K562 (cell line): ENCODE measurements at regions not wholly inside any gene's neighbourhood (a gene's known extent, or its start where the extent isn't known, plus 50 kb on each side); places are given as distances from the start of the nearest gene placed in this dataset.

ENCODE experiments used
- ATAC-seq: fragments of 200-7000 bp; cut with Tn5 transposase; 3 replicates; pipeline ENCODE4 v1.9.1; 2020; ENCODE audit warnings: moderate library complexity
- BruUV-seq: library from RNA; stranded (reverse); fragments of 400-500 nt; replicated peaks from 2 replicates; lab custom pipeline; 2021; lab: Mats Ljungman, UMichigan
- CTCF ChIA-PET: fragments of 300-600 bp; formaldehyde crosslinking; extraction: SDS; loops from one replicate; lab custom pipeline; 2021; ENCODE audit warnings: low intra/inter-chr PET ratio; lab: Yijun Ruan, JAX
- POLR2A ChIA-PET: fragments of 300-600, 350-650 bp; sonication (Branson Sonifier 250); formaldehyde crosslinking; extraction: SDS; loops from one replicate; lab custom pipeline; 2021; ENCODE audit warnings: antibody characterized with exemption, inconsistent platforms; lab: Yijun Ruan, JAX
- DNase-seq, 4 experiments: peaks; one replicate each; pipeline versions ENCODE4 v3.0.0 to v3.0.0-alpha.2; 2011 to 2018; ENCODE audit warnings: low spot score in 3 of 4, mixed read lengths in 3 of 4; ENCODE audit errors: extremely low read depth in 1 of 4
- FAIRE-seq: peaks from 2 replicates; lab custom pipeline; 2011; peaks lifted over from hg19 to GRCh38; lab: Jason Lieb, UNC
- H2AFZ ChIP-seq: 2 replicates; pipeline ENCODE4 v1.6.0; 2011; ENCODE audit warnings: low read depth, low read length, control low read depth, inconsistent platforms
- H3K27ac ChIP-seq: fragments of 200-600 bp; 3 replicates; pipeline ENCODE4 v1.8.0; 2011; ENCODE audit warnings: low read depth, mild to moderate bottlenecking, control low read depth, inconsistent platforms, low read length, moderate library complexity, mixed read lengths; ENCODE audit errors: extremely low read depth
- H3K27me3 ChIP-seq, 2 experiments: fragments of 300-600 bp in 1 of 2; 2 replicates in 1 of 2; 3 replicates in 1 of 2; pipeline versions ENCODE4 v1.6.0 to v1.8.0; 2011; ENCODE audit warnings: inconsistent platforms in 2 of 2, low read length in 2 of 2, mild to moderate bottlenecking in 1 of 2, mixed read lengths in 1 of 2, moderate library complexity in 1 of 2; ENCODE audit not compliant: control insufficient read depth in 2 of 2, insufficient read depth in 2 of 2
- H3K36me3 ChIP-seq: fragments of 300-600 bp; 3 replicates; pipeline ENCODE4 v1.8.0; 2011; ENCODE audit warnings: mild to moderate bottlenecking, low read length, inconsistent platforms; ENCODE audit not compliant: control insufficient read depth, insufficient read depth
- H3K4me1 ChIP-seq, 2 experiments: fragments of 200-600 bp in 1 of 2; replicated peaks in 1 of 2; 2 replicates in 1 of 2; 3 replicates in 1 of 2; pipeline versions ENCODE4 v1.5.1 to v1.8.0; 2011; ENCODE audit warnings: inconsistent platforms in 2 of 2, low read length in 2 of 2, mild to moderate bottlenecking in 1 of 2, mixed read lengths in 1 of 2, moderate library complexity in 1 of 2; ENCODE audit not compliant: control insufficient read depth in 2 of 2, insufficient read depth in 2 of 2
- H3K4me2 ChIP-seq: 2 replicates; pipeline ENCODE4 v1.6.1; 2011; ENCODE audit warnings: low read length, control low read depth, inconsistent platforms, mixed read lengths; ENCODE audit not compliant: insufficient read depth
- H3K4me3 ChIP-seq: fragments of 200-600 bp; sonication (generic), shearing (Covaris generic); 2 replicates; pipeline ENCODE4 v1.5.1; 2016; ENCODE audit warnings: control low read depth, inconsistent platforms
- H3K79me2 ChIP-seq: fragments of 200-600 bp; 3 replicates; pipeline ENCODE4 v1.8.0; 2011; ENCODE audit warnings: low read length, inconsistent platforms; ENCODE audit not compliant: control insufficient read depth, insufficient read depth
- H3K9ac ChIP-seq, 2 experiments: 2 replicates each; pipeline versions ENCODE4 v1.6.0 to v1.6.1; 2011; ENCODE audit warnings: low read depth in 2 of 2, low read length in 2 of 2, control low read depth in 1 of 2, inconsistent platforms in 1 of 2, mild to moderate bottlenecking in 1 of 2, mixed read lengths in 1 of 2; ENCODE audit not compliant: insufficient read depth in 1 of 2
- H3K9me1 ChIP-seq: one replicate; pipeline ENCODE4 v1.6.0; 2011; ENCODE audit warnings: inconsistent platforms, mild to moderate bottlenecking, low read length, moderate library complexity; ENCODE audit not compliant: control insufficient read depth, insufficient read depth
- H3K9me3 ChIP-seq: replicated peaks from 2 replicates; pipeline ENCODE4 v1.5.1; 2011; ENCODE audit warnings: low read depth, low read length, inconsistent platforms; ENCODE audit not compliant: control insufficient read depth, insufficient read depth
- H4K20me1 ChIP-seq: replicated peaks from 2 replicates; pipeline ENCODE4 v1.6.1; 2011; ENCODE audit warnings: low read length, inconsistent platforms, mixed read lengths; ENCODE audit not compliant: control insufficient read depth, insufficient read depth
- BHLHE40 ChIP-seq: IDR thresholded peaks from 2 replicates; pipeline ENCODE4 v1.6.1; 2011; ENCODE audit warnings: low read length, improper control_type of control experiment
- BMI1 ChIP-seq: fragments of 150-350 bp; IDR thresholded peaks from 2 replicates; pipeline ENCODE4 v1.6.1; 2014; ENCODE audit warnings: low read length
- HDAC8 ChIP-seq: fragments of 450-650 bp; IDR thresholded peaks from 2 replicates; pipeline ENCODE4 v1.6.1; 2016; ENCODE audit warnings: mild to moderate bottlenecking, missing genetic modification characterization, moderate library complexity, missing compliant biosample characterization
- KAT7 ChIP-seq: sonication (generic); formaldehyde crosslinking; IDR thresholded peaks from 2 replicates; pipeline ENCODE4 v1.8.0; 2022; ENCODE audit warnings: missing genetic modification reagents, mild to moderate bottlenecking, borderline replicate concordance
- KHSRP ChIP-seq: fragments of 450-650 bp; IDR thresholded peaks from 2 replicates; pipeline ENCODE4 v1.6.1; 2017
- KLF13 ChIP-seq: fragments of 450-650 bp; IDR thresholded peaks from 2 replicates; pipeline ENCODE4 v1.6.1; 2016; ENCODE audit warnings: missing genetic modification characterization, low read depth, mild to moderate bottlenecking, missing compliant biosample characterization, moderate library complexity, borderline replicate concordance
- NRF1 ChIP-seq, 2 experiments: fragments of 450-650 bp; IDR thresholded peaks in 1 of 2; conservative IDR thresholded peaks in 1 of 2; 2 replicates each; pipeline ENCODE4 v1.6.1; 2014; ENCODE audit warnings: mild to moderate bottlenecking in 2 of 2
- PHF8 ChIP-seq: fragments of 200-600 bp; sonication (generic); IDR thresholded peaks from 2 replicates; pipeline ENCODE4 v1.6.1; 2012; ENCODE audit warnings: mixed run types, mild to moderate bottlenecking, inconsistent platforms, low read length, moderate library complexity, borderline replicate concordance
- PRMT5 ChIP-seq: sonication (generic); formaldehyde crosslinking; IDR thresholded peaks from 2 replicates; pipeline ENCODE4 v1.5.0; 2020; ENCODE audit warnings: missing genetic modification reagents
- SAP30 ChIP-seq: fragments of 200-600 bp; sonication (generic); IDR thresholded peaks from 2 replicates; pipeline ENCODE4 v1.6.1; 2012; ENCODE audit warnings: borderline replicate concordance, low read depth, mild to moderate bottlenecking, moderate library complexity, low read length, control low read depth, inconsistent platforms; ENCODE audit not compliant: insufficient read depth, poor library complexity, severe bottlenecking
- TARDBP ChIP-seq: fragments of 450-650 bp; IDR thresholded peaks from 2 replicates; pipeline ENCODE4 v1.6.1; 2016
- TCF3 ChIP-seq: sonication (generic); formaldehyde crosslinking; IDR thresholded peaks from 2 replicates; pipeline ENCODE4 v1.4.0; 2020; ENCODE audit warnings: mild to moderate bottlenecking, missing genetic modification reagents
- TFAM ChIP-seq: fragments of 250-450 bp; sonication (Bioruptor Pico); conservative IDR thresholded peaks from 2 replicates; pipeline ENCODE4 v1.5.0; 2021; ENCODE audit warnings: mild to moderate bottlenecking, moderate library complexity
- WGBS: fragments of 100-300 bp; shearing (Covaris generic); methylation state at CpG from one replicate; pipeline ENCODE4 v1.1.6; 2016; ENCODE audit warnings: low coverage, mixed read lengths; ENCODE audit not compliant: insufficient coverage; ENCODE audit errors: missing lambda C conversion rate; 5-methylcytosine and 5-hydroxymethylcytosine counted together
- in situ Hi-C: fragments of 300-500 bp; cut with MboI; formaldehyde crosslinking; loops from 4 replicates; pipeline ENCODE4 v1.15.0; 2018; ENCODE audit warnings: inconsistent platforms, mixed read lengths
- intact Hi-C: fragments of 100-400 bp; cut with micrococcal nuclease; formaldehyde crosslinking; loops from 2 replicates; pipeline ENCODE4 v1.14.2; 2022
- TF ChIP-seq, protein P1 (sequence below): fragments of 450-650 bp; conservative IDR thresholded peaks from 2 replicates; pipeline ENCODE4 v1.6.1; 2016; ENCODE audit warnings: missing genetic modification characterization, low read depth, mild to moderate bottlenecking, control low read depth, missing compliant biosample characterization
- TF ChIP-seq, protein P2 (sequence below), 2 experiments: fragments of 150-350 bp in 1 of 2; IDR thresholded peaks; 2 replicates each; pipeline ENCODE4 v1.6.1; 2012 to 2016; ENCODE audit warnings: low read depth in 2 of 2, low read length in 2 of 2, mild to moderate bottlenecking in 1 of 2, moderate library complexity in 1 of 2
- TF ChIP-seq, protein P3 (sequence below): fragments of 250-450 bp; sonication (Bioruptor Pico); IDR thresholded peaks from 2 replicates; pipeline ENCODE4 v1.9.0; 2021; ENCODE audit warnings: mild to moderate bottlenecking, inconsistent platforms

DNA sequence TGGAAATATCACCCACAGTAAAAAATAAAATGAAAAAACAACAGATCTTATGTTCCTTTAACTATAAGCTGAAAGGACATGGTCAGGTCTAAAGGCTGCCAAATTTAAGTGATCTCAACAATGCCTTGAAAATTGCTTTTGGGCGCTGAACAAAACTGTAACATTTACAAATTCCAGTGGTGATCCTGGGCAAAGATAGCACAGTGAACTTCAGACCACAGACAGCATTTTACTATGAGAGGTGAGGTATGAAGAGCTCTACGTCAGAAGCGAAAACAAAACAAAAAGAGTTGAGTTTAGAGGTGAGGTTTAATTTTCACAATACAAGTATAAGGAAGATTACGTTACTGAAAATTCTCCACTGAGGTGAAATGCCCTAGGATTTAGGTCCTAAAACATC, 165.8 kb upstream of the STK32A start:
- in situ Hi-C loops (no loop called here), intact Hi-C loops (no loop called here)
- ATAC-seq = no peak
- no peak for FAIRE-seq
- CTCF ChIA-PET = no interaction called here
- BruUV-seq = no TSS peak
- Histone ChIP-seq H3K4me3 (no peak overlapping the region), H3K9ac (no peak overlapping the region), H4K20me1 (no peaks in the 10 kb centered on the region), H3K27me3 (no peaks in the 10 kb centered on the region), H2AFZ (no peak overlapping the region), H3K79me2 (no peaks in the 10 kb centered on the region), H3K27ac (no peak overlapping the region), H3K9me3 (no peaks in the 10 kb centered on the region), H3K4me2 (no peak overlapping the region), H3K9me1 (no peaks in the 10 kb centered on the region), H3K4me1 (no peaks in the 10 kb centered on the region), H3K36me3 (no peaks in the 10 kb centered on the region)
- WGBS = 0% methylated on average over 4 of the region's 4 CpGs
- POLR2A ChIA-PET = no interaction called here
- DNase-seq = no peak
- TF ChIP-seq TFAM (CRISPR knock-in tag) (no peak), KHSRP (no peak), TCF3 (CRISPR knock-in tag) (no peak), BHLHE40 (no peak), SAP30 (no peak), NRF1 (conservative IDR thresholded peaks at IDR 0.05 in 1 of 2, IDR thresholded peaks at IDR 0.05 in 1 of 2) (no peak), KAT7 (CRISPR knock-in tag) (no peak), PHF8 (no peak), KLF13 (tag) (no peak), BMI1 (no peak), TARDBP (no peak), HDAC8 (tag) (no peak), PRMT5 (CRISPR knock-in tag) (no peak)
- TF ChIP-seq, protein P1, sequence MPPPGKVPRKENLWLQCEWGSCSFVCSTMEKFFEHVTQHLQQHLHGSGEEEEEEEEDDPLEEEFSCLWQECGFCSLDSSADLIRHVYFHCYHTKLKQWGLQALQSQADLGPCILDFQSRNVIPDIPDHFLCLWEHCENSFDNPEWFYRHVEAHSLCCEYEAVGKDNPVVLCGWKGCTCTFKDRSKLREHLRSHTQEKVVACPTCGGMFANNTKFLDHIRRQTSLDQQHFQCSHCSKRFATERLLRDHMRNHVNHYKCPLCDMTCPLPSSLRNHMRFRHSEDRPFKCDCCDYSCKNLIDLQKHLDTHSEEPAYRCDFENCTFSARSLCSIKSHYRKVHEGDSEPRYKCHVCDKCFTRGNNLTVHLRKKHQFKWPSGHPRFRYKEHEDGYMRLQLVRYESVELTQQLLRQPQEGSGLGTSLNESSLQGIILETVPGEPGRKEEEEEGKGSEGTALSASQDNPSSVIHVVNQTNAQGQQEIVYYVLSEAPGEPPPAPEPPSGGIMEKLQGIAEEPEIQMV (tag) = no peak
- TF ChIP-seq, protein P2, sequence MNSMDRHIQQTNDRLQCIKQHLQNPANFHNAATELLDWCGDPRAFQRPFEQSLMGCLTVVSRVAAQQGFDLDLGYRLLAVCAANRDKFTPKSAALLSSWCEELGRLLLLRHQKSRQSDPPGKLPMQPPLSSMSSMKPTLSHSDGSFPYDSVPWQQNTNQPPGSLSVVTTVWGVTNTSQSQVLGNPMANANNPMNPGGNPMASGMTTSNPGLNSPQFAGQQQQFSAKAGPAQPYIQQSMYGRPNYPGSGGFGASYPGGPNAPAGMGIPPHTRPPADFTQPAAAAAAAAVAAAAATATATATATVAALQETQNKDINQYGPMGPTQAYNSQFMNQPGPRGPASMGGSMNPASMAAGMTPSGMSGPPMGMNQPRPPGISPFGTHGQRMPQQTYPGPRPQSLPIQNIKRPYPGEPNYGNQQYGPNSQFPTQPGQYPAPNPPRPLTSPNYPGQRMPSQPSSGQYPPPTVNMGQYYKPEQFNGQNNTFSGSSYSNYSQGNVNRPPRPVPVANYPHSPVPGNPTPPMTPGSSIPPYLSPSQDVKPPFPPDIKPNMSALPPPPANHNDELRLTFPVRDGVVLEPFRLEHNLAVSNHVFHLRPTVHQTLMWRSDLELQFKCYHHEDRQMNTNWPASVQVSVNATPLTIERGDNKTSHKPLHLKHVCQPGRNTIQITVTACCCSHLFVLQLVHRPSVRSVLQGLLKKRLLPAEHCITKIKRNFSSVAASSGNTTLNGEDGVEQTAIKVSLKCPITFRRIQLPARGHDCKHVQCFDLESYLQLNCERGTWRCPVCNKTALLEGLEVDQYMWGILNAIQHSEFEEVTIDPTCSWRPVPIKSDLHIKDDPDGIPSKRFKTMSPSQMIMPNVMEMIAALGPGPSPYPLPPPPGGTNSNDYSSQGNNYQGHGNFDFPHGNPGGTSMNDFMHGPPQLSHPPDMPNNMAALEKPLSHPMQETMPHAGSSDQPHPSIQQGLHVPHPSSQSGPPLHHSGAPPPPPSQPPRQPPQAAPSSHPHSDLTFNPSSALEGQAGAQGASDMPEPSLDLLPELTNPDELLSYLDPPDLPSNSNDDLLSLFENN (IDR thresholded peaks at IDR 0.05; ENCODE audit: low read depth in 2 of 2, low read length in 2 of 2) = no peak
- TF ChIP-seq, protein P3, sequence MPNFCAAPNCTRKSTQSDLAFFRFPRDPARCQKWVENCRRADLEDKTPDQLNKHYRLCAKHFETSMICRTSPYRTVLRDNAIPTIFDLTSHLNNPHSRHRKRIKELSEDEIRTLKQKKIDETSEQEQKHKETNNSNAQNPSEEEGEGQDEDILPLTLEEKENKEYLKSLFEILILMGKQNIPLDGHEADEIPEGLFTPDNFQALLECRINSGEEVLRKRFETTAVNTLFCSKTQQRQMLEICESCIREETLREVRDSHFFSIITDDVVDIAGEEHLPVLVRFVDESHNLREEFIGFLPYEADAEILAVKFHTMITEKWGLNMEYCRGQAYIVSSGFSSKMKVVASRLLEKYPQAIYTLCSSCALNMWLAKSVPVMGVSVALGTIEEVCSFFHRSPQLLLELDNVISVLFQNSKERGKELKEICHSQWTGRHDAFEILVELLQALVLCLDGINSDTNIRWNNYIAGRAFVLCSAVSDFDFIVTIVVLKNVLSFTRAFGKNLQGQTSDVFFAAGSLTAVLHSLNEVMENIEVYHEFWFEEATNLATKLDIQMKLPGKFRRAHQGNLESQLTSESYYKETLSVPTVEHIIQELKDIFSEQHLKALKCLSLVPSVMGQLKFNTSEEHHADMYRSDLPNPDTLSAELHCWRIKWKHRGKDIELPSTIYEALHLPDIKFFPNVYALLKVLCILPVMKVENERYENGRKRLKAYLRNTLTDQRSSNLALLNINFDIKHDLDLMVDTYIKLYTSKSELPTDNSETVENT = no peak
